Kidney capillary endothelial cell (primary cell): ENCODE measurements at regions not wholly inside any gene's neighbourhood (a gene's known extent, or its start where the extent isn't known, plus 50 kb on each side); places are given as distances from the start of the nearest gene placed in this dataset.
"Not testable (repeated sequence)": the region's sequence is repeated elsewhere in the genome, so short reads cannot be mapped to it uniquely, and the experiment has no call there.

ENCODE experiments used
- DNase-seq: peaks from one replicate; pipeline ENCODE4 v3.0.0-alpha.2; 2018; ENCODE audit warnings: low spot score

GRCh38 chr11:101741479-101742175 is 157.8 kb upstream of the TRPC6 start:
- no peak for DNase-seq

- no peak for DNase-seq
These were observed 157.3 kb upstream of the TRPC6 start for GRCh38 chr11:101741061-101741460.

- DNase-seq = no peak
These were observed 154.6 kb upstream of the TRPC6 start for GRCh38 chr11:101738452-101738851.

- DNase-seq = no peak
These were observed 145.7 kb upstream of the TRPC6 start for GRCh38 chr11:101729406-101730078.

- DNase-seq = no peak
These were observed 143.6 kb upstream of the TRPC6 start for GRCh38 chr11:101727451-101727850.

- DNase-seq = no peak
These were observed 143.2 kb upstream of the TRPC6 start for GRCh38 chr11:101726988-101727387.

GRCh38 chr11:101723371-101723770 is 139.6 kb upstream of the TRPC6 start:
- DNase-seq = no peak

GRCh38 chr11:101721270-101721669 is 137.5 kb upstream of the TRPC6 start:
- DNase-seq = no peak

GRCh38 chr11:101718402-101718801 is 134.6 kb upstream of the TRPC6 start:
- DNase-seq = no peak

GRCh38 chr11:101717619-101718018 is 133.8 kb upstream of the TRPC6 start:
- no peak for DNase-seq

GRCh38 chr11:101715281-101715680 is 131.5 kb upstream of the TRPC6 start:
- DNase-seq = no peak

- DNase-seq = no peak
These were observed 123.7 kb upstream of the TRPC6 start for GRCh38 chr11:101707477-101707876.

GRCh38 chr11:101706541-101706940 is 122.7 kb upstream of the TRPC6 start:
- no peak for DNase-seq

GRCh38 chr11:101705972-101706371 is 122.2 kb upstream of the TRPC6 start:
- no peak for DNase-seq

GRCh38 chr11:101694869-101695268 is 111.1 kb upstream of the TRPC6 start:
- not testable (repeated sequence) for DNase-seq

- DNase-seq = no peak
These were observed 109.2 kb upstream of the TRPC6 start for GRCh38 chr11:101692980-101693379.

- DNase-seq = no peak
These were observed 102.7 kb upstream of the TRPC6 start for GRCh38 chr11:101686514-101686913.

GRCh38 chr11:101668236-101668635 is 84.4 kb upstream of the TRPC6 start:
- DNase-seq = no peak

GRCh38 chr11:101666916-101667315 is 83.1 kb upstream of the TRPC6 start:
- DNase-seq = no peak

GRCh38 chr11:101661559-101661958 is 77.8 kb upstream of the TRPC6 start:
- no peak for DNase-seq
